K562 (cell line): ENCODE measurements at regions not wholly inside any gene's neighbourhood (a gene's known extent, or its start where the extent isn't known, plus 50 kb on each side); places are given as distances from the start of the nearest gene placed in this dataset.

Experiments used
- ATAC-seq: fragments of 200-7000 bp; cut with Tn5 transposase; 3 replicates; pipeline ENCODE4 v1.9.1; 2020; ENCODE audit warnings: moderate library complexity
- BruUV-seq: library from RNA; stranded (reverse); fragments of 400-500 nt; replicated peaks from 2 replicates; lab custom pipeline; 2021; lab: Mats Ljungman, UMichigan
- CTCF ChIA-PET: fragments of 300-600 bp; formaldehyde crosslinking; extraction: SDS; loops from one replicate; lab custom pipeline; 2021; ENCODE audit warnings: low intra/inter-chr PET ratio; lab: Yijun Ruan, JAX
- POLR2A ChIA-PET: fragments of 300-600, 350-650 bp; sonication (Branson Sonifier 250); formaldehyde crosslinking; extraction: SDS; loops from one replicate; lab custom pipeline; 2021; ENCODE audit warnings: antibody characterized with exemption, inconsistent platforms; lab: Yijun Ruan, JAX
- DNase-seq, 4 experiments: peaks; one replicate each; pipeline versions ENCODE4 v3.0.0 to v3.0.0-alpha.2; 2011 to 2018; ENCODE audit warnings: low spot score in 3 of 4, mixed read lengths in 3 of 4; ENCODE audit errors: extremely low read depth in 1 of 4
- FAIRE-seq: peaks from 2 replicates; lab custom pipeline; 2011; peaks lifted over from hg19 to GRCh38; lab: Jason Lieb, UNC
- H2AFZ ChIP-seq: 2 replicates; pipeline ENCODE4 v1.6.0; 2011; ENCODE audit warnings: low read depth, low read length, control low read depth, inconsistent platforms
- H3K27ac ChIP-seq: fragments of 200-600 bp; 3 replicates; pipeline ENCODE4 v1.8.0; 2011; ENCODE audit warnings: low read depth, mild to moderate bottlenecking, control low read depth, inconsistent platforms, low read length, moderate library complexity, mixed read lengths; ENCODE audit errors: extremely low read depth
- H3K27me3 ChIP-seq, 2 experiments: fragments of 300-600 bp in 1 of 2; 2 replicates in 1 of 2; 3 replicates in 1 of 2; pipeline versions ENCODE4 v1.6.0 to v1.8.0; 2011; ENCODE audit warnings: inconsistent platforms in 2 of 2, low read length in 2 of 2, mild to moderate bottlenecking in 1 of 2, mixed read lengths in 1 of 2, moderate library complexity in 1 of 2; ENCODE audit not compliant: control insufficient read depth in 2 of 2, insufficient read depth in 2 of 2
- H3K36me3 ChIP-seq: fragments of 300-600 bp; 3 replicates; pipeline ENCODE4 v1.8.0; 2011; ENCODE audit warnings: mild to moderate bottlenecking, low read length, inconsistent platforms; ENCODE audit not compliant: control insufficient read depth, insufficient read depth
- H3K4me1 ChIP-seq, 2 experiments: fragments of 200-600 bp in 1 of 2; replicated peaks in 1 of 2; 2 replicates in 1 of 2; 3 replicates in 1 of 2; pipeline versions ENCODE4 v1.5.1 to v1.8.0; 2011; ENCODE audit warnings: inconsistent platforms in 2 of 2, low read length in 2 of 2, mild to moderate bottlenecking in 1 of 2, mixed read lengths in 1 of 2, moderate library complexity in 1 of 2; ENCODE audit not compliant: control insufficient read depth in 2 of 2, insufficient read depth in 2 of 2
- H3K4me2 ChIP-seq: 2 replicates; pipeline ENCODE4 v1.6.1; 2011; ENCODE audit warnings: low read length, control low read depth, inconsistent platforms, mixed read lengths; ENCODE audit not compliant: insufficient read depth
- H3K4me3 ChIP-seq: fragments of 200-600 bp; sonication (generic), shearing (Covaris generic); 2 replicates; pipeline ENCODE4 v1.5.1; 2016; ENCODE audit warnings: control low read depth, inconsistent platforms
- H3K79me2 ChIP-seq: fragments of 200-600 bp; 3 replicates; pipeline ENCODE4 v1.8.0; 2011; ENCODE audit warnings: low read length, inconsistent platforms; ENCODE audit not compliant: control insufficient read depth, insufficient read depth
- H3K9ac ChIP-seq, 2 experiments: 2 replicates each; pipeline versions ENCODE4 v1.6.0 to v1.6.1; 2011; ENCODE audit warnings: low read depth in 2 of 2, low read length in 2 of 2, control low read depth in 1 of 2, inconsistent platforms in 1 of 2, mild to moderate bottlenecking in 1 of 2, mixed read lengths in 1 of 2; ENCODE audit not compliant: insufficient read depth in 1 of 2
- H3K9me1 ChIP-seq: one replicate; pipeline ENCODE4 v1.6.0; 2011; ENCODE audit warnings: inconsistent platforms, mild to moderate bottlenecking, low read length, moderate library complexity; ENCODE audit not compliant: control insufficient read depth, insufficient read depth
- H3K9me3 ChIP-seq: replicated peaks from 2 replicates; pipeline ENCODE4 v1.5.1; 2011; ENCODE audit warnings: low read depth, low read length, inconsistent platforms; ENCODE audit not compliant: control insufficient read depth, insufficient read depth
- H4K20me1 ChIP-seq: replicated peaks from 2 replicates; pipeline ENCODE4 v1.6.1; 2011; ENCODE audit warnings: low read length, inconsistent platforms, mixed read lengths; ENCODE audit not compliant: control insufficient read depth, insufficient read depth
- CREBBP ChIP-seq: IDR thresholded peaks from one replicate; pipeline ENCODE4 v1.6.1; 2012; ENCODE audit warnings: low read depth, mild to moderate bottlenecking, control low read depth, inconsistent platforms, low read length
- FOXP1 ChIP-seq: sonication (generic); formaldehyde crosslinking; IDR thresholded peaks from 2 replicates; pipeline ENCODE4 v1.8.0; 2022; ENCODE audit warnings: mild to moderate bottlenecking, missing genetic modification reagents
- KDM1A ChIP-seq, 2 experiments: fragments of 450-650 bp; IDR thresholded peaks; 2 replicates each; pipeline ENCODE4 v1.6.1; 2016; ENCODE audit warnings: mild to moderate bottlenecking in 2 of 2
- MTA2 ChIP-seq: fragments of 450-650 bp; IDR thresholded peaks from 2 replicates; pipeline ENCODE4 v1.6.1; 2016; ENCODE audit warnings: low read depth
- NFRKB ChIP-seq: fragments of 450-650 bp; IDR thresholded peaks from 2 replicates; pipeline ENCODE4 v1.6.1; 2016; ENCODE audit warnings: low read depth
- RUNX1 ChIP-seq: sonication (generic); IDR thresholded peaks from 2 replicates; pipeline ENCODE4 v1.6.1; 2016; ENCODE audit warnings: antibody characterized with exemption, low read depth
- ZFP1 ChIP-seq: fragments of 450-650 bp; formaldehyde crosslinking; IDR thresholded peaks from 2 replicates; pipeline ENCODE4 v1.4.0; 2020; ENCODE audit warnings: mild to moderate bottlenecking, mixed read lengths
- ZFX ChIP-seq: sonication (generic); formaldehyde crosslinking; IDR thresholded peaks from 2 replicates; pipeline ENCODE4 v1.8.0; 2022; ENCODE audit warnings: mild to moderate bottlenecking, missing genetic modification reagents, moderate library complexity
- ZNF316 ChIP-seq: fragments of 450-650 bp; IDR thresholded peaks from 2 replicates; pipeline ENCODE4 v1.6.1; 2016
- ZNF436 ChIP-seq: fragments of 250-450, 450-650 bp; sonication (Bioruptor Pico); formaldehyde crosslinking; IDR thresholded peaks from 2 replicates; pipeline ENCODE4 v1.7.0; 2020; ENCODE audit warnings: mild to moderate bottlenecking
- ZNF551 ChIP-seq: fragments of 250-450 bp; sonication (Bioruptor Pico); IDR thresholded peaks from 2 replicates; pipeline ENCODE4 v1.5.0; 2021; ENCODE audit warnings: mild to moderate bottlenecking, moderate library complexity
- WGBS: fragments of 100-300 bp; shearing (Covaris generic); methylation state at CpG from one replicate; pipeline ENCODE4 v1.1.6; 2016; ENCODE audit warnings: low coverage, mixed read lengths; ENCODE audit not compliant: insufficient coverage; ENCODE audit errors: missing lambda C conversion rate; 5-methylcytosine and 5-hydroxymethylcytosine counted together
- in situ Hi-C: fragments of 300-500 bp; cut with MboI; formaldehyde crosslinking; loops from 4 replicates; pipeline ENCODE4 v1.15.0; 2018; ENCODE audit warnings: inconsistent platforms, mixed read lengths
- intact Hi-C: fragments of 100-400 bp; cut with micrococcal nuclease; formaldehyde crosslinking; loops from 2 replicates; pipeline ENCODE4 v1.14.2; 2022
- TF ChIP-seq, protein P1 (sequence below): fragments of 250-450 bp; sonication (Bioruptor Pico); IDR thresholded peaks from 2 replicates; pipeline ENCODE4 v1.4.0; 2020

DNA sequence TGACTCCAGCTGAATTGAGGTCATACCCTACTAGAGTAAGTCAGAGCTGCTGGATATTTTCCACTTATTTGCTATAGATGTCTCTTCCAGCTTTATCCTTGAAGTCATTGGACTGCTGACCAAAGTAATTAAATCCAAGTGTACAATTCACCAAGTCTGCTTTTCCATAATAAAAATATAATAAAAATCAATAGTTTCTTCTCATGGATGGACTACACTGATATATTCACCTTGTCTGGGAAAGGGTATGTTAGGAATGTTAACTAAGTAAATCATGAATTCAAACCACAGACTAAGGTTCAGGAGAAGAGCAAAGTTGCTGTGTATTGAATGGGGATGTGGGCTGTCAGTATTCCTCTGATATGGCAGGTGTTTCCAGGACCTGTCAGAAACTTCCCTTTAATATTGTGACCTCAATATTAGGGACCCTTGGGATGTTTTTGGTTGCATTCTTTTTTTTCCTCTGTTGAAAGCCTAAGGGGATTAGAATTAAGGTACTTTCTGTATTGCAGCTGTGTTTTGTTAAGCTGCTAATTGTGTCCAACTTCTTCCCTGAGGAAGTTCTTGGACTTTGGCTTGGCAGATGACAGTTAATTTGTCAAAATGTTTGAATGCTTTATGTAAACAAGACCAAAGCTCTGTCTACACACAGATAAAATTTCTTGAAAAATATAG, 284.0 kb downstream of the ATP23 start:
- no TSS peak for BruUV-seq
- FAIRE-seq, result no peak
- H3K4me3 ChIP-seq, result no peak overlapping the region
- CTCF ChIA-PET, result no interaction called here
- no peak for ATAC-seq
- TF ChIP-seq ZNF551 (CRISPR knock-in tag) (no peak), ZFP1 (CRISPR knock-in tag) (no peak)
- TF ChIP-seq, all 486 proteins: peak for 0
- in situ Hi-C loops, result no loop called here
- POLR2A ChIA-PET, result no interaction called here
- no peak overlapping the region for H3K27ac ChIP-seq
- H3K9ac ChIP-seq, result no peak overlapping the region
- intact Hi-C loops, result no loop called here
- H3K9me1 ChIP-seq, result no peaks in the 10 kb centered on the region
- no peaks in the 10 kb centered on the region for H3K4me1 ChIP-seq
- no peak for DNase-seq
- H3K4me2 ChIP-seq, result no peak overlapping the region
- H3K79me2 ChIP-seq, result no peaks in the 10 kb centered on the region
- H3K27me3 ChIP-seq, result no peaks in the 10 kb centered on the region
- no peaks in the 10 kb centered on the region for H3K9me3 ChIP-seq
- H3K36me3 ChIP-seq, result no peaks in the 10 kb centered on the region
- no peak overlapping the region for H2AFZ ChIP-seq
- H4K20me1 ChIP-seq, result no peaks in the 10 kb centered on the region

GRCh38 chr12:58233886-58234285, 292.5 kb downstream of the ATP23 start:
- H3K27me3 ChIP-seq, result no peaks in the 10 kb centered on the region
- ChIA-PET CTCF (no interaction called here), POLR2A (no interaction called here)
- no peak overlapping the region for H3K4me3 ChIP-seq
- H3K9me3 ChIP-seq, result no peaks in the 10 kb centered on the region
- H2AFZ ChIP-seq, result no peak overlapping the region
- H3K9me1 ChIP-seq, result no peaks in the 10 kb centered on the region
- no peaks in the 10 kb centered on the region for H3K79me2 ChIP-seq
- no peaks in the 10 kb centered on the region for H4K20me1 ChIP-seq
- WGBS, result 3% methylated on average over 2 of the region's 2 CpGs
- FAIRE-seq (no peak), DNase-seq (no peak), ATAC-seq (no peak)
- no peaks in the 10 kb centered on the region for H3K36me3 ChIP-seq
- no peak overlapping the region for H3K4me2 ChIP-seq
- H3K4me1 ChIP-seq, result no peaks in the 10 kb centered on the region
- in situ Hi-C loops (no loop called here), intact Hi-C loops (no loop called here)
- H3K9ac ChIP-seq, result no peak overlapping the region
- no peak overlapping the region for H3K27ac ChIP-seq
- BruUV-seq, result no TSS peak
- TF ChIP-seq RUNX1 (no peak), MTA2 (no peak), KDM1A (IDR thresholded peaks at IDR 0.05) (no peak), ZFX (CRISPR knock-in tag) (no peak), ZNF316 (no peak), NFRKB (no peak), CREBBP (no peak), FOXP1 (CRISPR knock-in tag) (no peak), ZNF436 (CRISPR knock-in tag) (no peak)
- TF ChIP-seq, protein P1, sequence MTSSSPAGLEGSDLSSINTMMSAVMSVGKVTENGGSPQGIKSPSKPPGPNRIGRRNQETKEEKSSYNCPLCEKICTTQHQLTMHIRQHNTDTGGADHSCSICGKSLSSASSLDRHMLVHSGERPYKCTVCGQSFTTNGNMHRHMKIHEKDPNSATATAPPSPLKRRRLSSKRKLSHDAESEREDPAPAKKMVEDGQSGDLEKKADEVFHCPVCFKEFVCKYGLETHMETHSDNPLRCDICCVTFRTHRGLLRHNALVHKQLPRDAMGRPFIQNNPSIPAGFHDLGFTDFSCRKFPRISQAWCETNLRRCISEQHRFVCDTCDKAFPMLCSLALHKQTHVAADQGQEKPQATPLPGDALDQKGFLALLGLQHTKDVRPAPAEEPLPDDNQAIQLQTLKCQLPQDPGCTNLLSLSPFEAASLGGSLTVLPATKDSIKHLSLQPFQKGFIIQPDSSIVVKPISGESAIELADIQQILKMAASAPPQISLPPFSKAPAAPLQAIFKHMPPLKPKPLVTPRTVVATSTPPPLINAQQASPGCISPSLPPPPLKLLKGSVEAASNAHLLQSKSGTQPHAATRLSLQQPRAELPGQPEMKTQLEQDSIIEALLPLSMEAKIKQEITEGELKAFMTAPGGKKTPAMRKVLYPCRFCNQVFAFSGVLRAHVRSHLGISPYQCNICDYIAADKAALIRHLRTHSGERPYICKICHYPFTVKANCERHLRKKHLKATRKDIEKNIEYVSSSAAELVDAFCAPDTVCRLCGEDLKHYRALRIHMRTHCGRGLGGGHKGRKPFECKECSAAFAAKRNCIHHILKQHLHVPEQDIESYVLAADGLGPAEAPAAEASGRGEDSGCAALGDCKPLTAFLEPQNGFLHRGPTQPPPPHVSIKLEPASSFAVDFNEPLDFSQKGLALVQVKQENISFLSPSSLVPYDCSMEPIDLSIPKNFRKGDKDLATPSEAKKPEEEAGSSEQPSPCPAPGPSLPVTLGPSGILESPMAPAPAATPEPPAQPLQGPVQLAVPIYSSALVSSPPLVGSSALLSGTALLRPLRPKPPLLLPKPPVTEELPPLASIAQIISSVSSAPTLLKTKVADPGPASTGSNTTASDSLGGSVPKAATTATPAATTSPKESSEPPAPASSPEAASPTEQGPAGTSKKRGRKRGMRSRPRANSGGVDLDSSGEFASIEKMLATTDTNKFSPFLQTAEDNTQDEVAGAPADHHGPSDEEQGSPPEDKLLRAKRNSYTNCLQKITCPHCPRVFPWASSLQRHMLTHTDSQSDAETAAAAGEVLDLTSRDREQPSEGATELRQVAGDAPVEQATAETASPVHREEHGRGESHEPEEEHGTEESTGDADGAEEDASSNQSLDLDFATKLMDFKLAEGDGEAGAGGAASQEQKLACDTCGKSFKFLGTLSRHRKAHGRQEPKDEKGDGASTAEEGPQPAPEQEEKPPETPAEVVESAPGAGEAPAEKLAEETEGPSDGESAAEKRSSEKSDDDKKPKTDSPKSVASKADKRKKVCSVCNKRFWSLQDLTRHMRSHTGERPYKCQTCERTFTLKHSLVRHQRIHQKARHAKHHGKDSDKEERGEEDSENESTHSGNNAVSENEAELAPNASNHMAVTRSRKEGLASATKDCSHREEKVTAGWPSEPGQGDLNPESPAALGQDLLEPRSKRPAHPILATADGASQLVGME (CRISPR knock-in tag), result no peak
